Ascending aorta (tissue), 2 donors: ENCODE measurements at regions not wholly inside any gene's neighbourhood (a gene's known extent, or its start where the extent isn't known, plus 50 kb on each side); places are given as distances from the start of the nearest gene placed in this dataset.

Experiments
- DNase-seq, 2 donors: peaks; one replicate each; pipeline ENCODE4 v3.0.0-alpha.2; 2019; ENCODE audit warnings: low spot score in 2 of 2
- H3K27ac ChIP-seq, 2 donors: fragments of 200-600 bp; sonication (generic); one replicate each; pipeline ENCODE4 v1.5.1; 2016 to 2017; ENCODE audit warnings: mild to moderate bottlenecking in 1 of 2
- H3K27me3 ChIP-seq: fragments of 200-600 bp; sonication (generic); one replicate; pipeline ENCODE4 v1.5.1; 2017
- H3K36me3 ChIP-seq, 2 donors: fragments of 200-600 bp; sonication (generic); one replicate each; pipeline ENCODE4 v1.5.1; 2016
- H3K4me1 ChIP-seq, 2 donors: fragments of 200-600 bp; sonication (generic); one replicate each; pipeline ENCODE4 v1.5.1; 2016 to 2017; ENCODE audit warnings: mild to moderate bottlenecking in 1 of 2
- H3K4me3 ChIP-seq, 2 donors: fragments of 200-600 bp; sonication (generic); one replicate each; pipeline ENCODE4 v1.5.1; 2016 to 2017; ENCODE audit warnings: mild to moderate bottlenecking in 1 of 2
- H3K9me3 ChIP-seq, 2 donors: fragments of 200-600 bp; sonication (generic); one replicate each; pipeline ENCODE4 v1.5.1; 2016
- CTCF ChIP-seq, 3 experiments: fragments of 200-600 bp in 2 of 3; fragments of 450-650 bp in 1 of 3; sonication (generic) in 2 of 3; IDR thresholded peaks; one replicate each; pipeline ENCODE4 v1.5.1; 2016 to 2019; ENCODE audit warnings: antibody characterized with exemption in 3 of 3, mild to moderate bottlenecking in 1 of 3, moderate library complexity in 1 of 3
- intact Hi-C: fragments of 100-400 bp; cut with DNase I; formaldehyde crosslinking; loops from one replicate; pipeline ENCODE4 v1.15.1; 2023

- no peaks in the 10 kb centered on the region for H3K36me3 ChIP-seq
Observed at GRCh38 chr17:22599322-22599721, 907.0 kb downstream of the KCNJ18 start.

GRCh38 chr17:22600644-22601298 lies 908.4 kb downstream of the KCNJ18 start:
- H3K27me3 ChIP-seq: no peaks in the 10 kb centered on the region
- H3K9me3 ChIP-seq: no peaks in the 10 kb centered on the region
- no peak overlapping the region for H3K27ac ChIP-seq
- H3K36me3 ChIP-seq: no peaks in the 10 kb centered on the region
- H3K4me3 ChIP-seq: no peak overlapping the region
- intact Hi-C loops: no loop called here
- no peaks in the 10 kb centered on the region for H3K4me1 ChIP-seq
- no peak for DNase-seq
- TF ChIP-seq CTCF (IDR thresholded peaks at IDR 0.05): no peak

More at GRCh38 chr17:22599322-22599721, 907.0 kb downstream of the KCNJ18 start:
- Histone ChIP-seq H3K9me3 (no peaks in the 10 kb centered on the region), H3K4me1 (no peaks in the 10 kb centered on the region), H3K27ac (no peak overlapping the region), H3K27me3 (no peaks in the 10 kb centered on the region), H3K4me3 (no peak overlapping the region)
- no peak for DNase-seq
- no peak for TF ChIP-seq CTCF (IDR thresholded peaks at IDR 0.05)
- intact Hi-C loops: no loop called here
